ENCODE measurements at regions not wholly inside any gene's neighbourhood (a gene's known extent, or its start where the extent isn't known, plus 50 kb on each side); places are given as distances from the start of the nearest gene placed in this dataset.

- no peak for DNase-seq (ENCODE audit: low read depth)
- TF ChIP-seq CTCF (IDR thresholded peaks at IDR 0.05; ENCODE audit: low read depth, low read length) (no peak), MYC (IDR thresholded peaks at IDR 0.05; ENCODE audit: low read depth, low read length) (no peak), POLR2A (IDR thresholded peaks at IDR 0.05; ENCODE audit: extremely low read depth, insufficient read length) (no peak), MAX (IDR thresholded peaks at IDR 0.05; ENCODE audit: low read depth, low read length) (no peak)
- no peak overlapping the region for H3K4me3 ChIP-seq (ENCODE audit: low read depth, low read length)
These were observed 375.8 kb downstream of the RBM43 start for GRCh38 chr2:150885774-150886386.

GRCh38 chr2:150885236-150885635, 376.4 kb downstream of the RBM43 start:
- TF ChIP-seq MAX (IDR thresholded peaks at IDR 0.05; ENCODE audit: low read depth, low read length) (no peak), CTCF (IDR thresholded peaks at IDR 0.05; ENCODE audit: low read depth, low read length) (no peak), MYC (IDR thresholded peaks at IDR 0.05; ENCODE audit: low read depth, low read length) (no peak), POLR2A (IDR thresholded peaks at IDR 0.05; ENCODE audit: extremely low read depth, insufficient read length) (no peak)
- H3K4me3 ChIP-seq (ENCODE audit: low read depth, low read length) = no peak overlapping the region
- no peak for DNase-seq (ENCODE audit: low read depth)

GRCh38 chr2:150883613-150883895, 378.1 kb downstream of the RBM43 start:
- H3K4me3 ChIP-seq (ENCODE audit: low read depth, low read length) = no peak overlapping the region
- no peak for DNase-seq (ENCODE audit: low read depth)
- no peak for TF ChIP-seq POLR2A (IDR thresholded peaks at IDR 0.05; ENCODE audit: extremely low read depth, insufficient read length)
- TF ChIP-seq MAX (IDR thresholded peaks at IDR 0.05; ENCODE audit: low read depth, low read length) = no peak
- no peak for TF ChIP-seq MYC (IDR thresholded peaks at IDR 0.05; ENCODE audit: low read depth, low read length)
- TF ChIP-seq CTCF (IDR thresholded peaks at IDR 0.05; ENCODE audit: low read depth, low read length) = no peak

GRCh38 chr2:150882751-150883612, 378.7 kb downstream of the RBM43 start:
- DNase-seq (ENCODE audit: low read depth) = no peak
- no peak for TF ChIP-seq CTCF (IDR thresholded peaks at IDR 0.05; ENCODE audit: low read depth, low read length)
- no peak for TF ChIP-seq MYC (IDR thresholded peaks at IDR 0.05; ENCODE audit: low read depth, low read length)
- no peak overlapping the region for H3K4me3 ChIP-seq (ENCODE audit: low read depth, low read length)

GRCh38 chr2:150880986-150881385, 380.7 kb downstream of the RBM43 start:
- no peak for DNase-seq (ENCODE audit: low read depth)
- no peak overlapping the region for H3K4me3 ChIP-seq (ENCODE audit: low read depth, low read length)
- TF ChIP-seq MYC (IDR thresholded peaks at IDR 0.05; ENCODE audit: low read depth, low read length) (no peak), MAX (IDR thresholded peaks at IDR 0.05; ENCODE audit: low read depth, low read length) (no peak), CTCF (IDR thresholded peaks at IDR 0.05; ENCODE audit: low read depth, low read length) (no peak), POLR2A (IDR thresholded peaks at IDR 0.05; ENCODE audit: extremely low read depth, insufficient read length) (no peak)

All from NB4 (cell line).